ENCODE measurements at regions not wholly inside any gene's neighbourhood (a gene's known extent, or its start where the extent isn't known, plus 50 kb on each side); places are given as distances from the start of the nearest gene placed in this dataset.
"Not testable (repeated sequence)": the region's sequence is repeated elsewhere in the genome, so short reads cannot be mapped to it uniquely, and the experiment has no call there.

- H3K79me1 ChIP-seq (ENCODE audit: low read length); H3K27me3 ChIP-seq (ENCODE audit: insufficient read depth, low read length, poor library complexity); H2BK15ac ChIP-seq (replicated peaks; ENCODE audit: low read depth); H3K4ac ChIP-seq (ENCODE audit: low read depth, low read length); H3K4me3 ChIP-seq (ENCODE audit: low read length); H3K36me3 ChIP-seq (ENCODE audit: control insufficient read depth, insufficient read depth, low read length); H3K23ac ChIP-seq (ENCODE audit: low read length); H3K18ac ChIP-seq (ENCODE audit: low read length); H3K4me1 ChIP-seq (ENCODE audit: control insufficient read depth, low read depth, low read length); H2BK5ac ChIP-seq (ENCODE audit: low read length); H3K56ac ChIP-seq (ENCODE audit: low read length); DNase-seq; H3K79me2 ChIP-seq (ENCODE audit: control insufficient read depth, insufficient read depth, low read length); H2AK5ac ChIP-seq (ENCODE audit: low read length); H3K4me2 ChIP-seq (ENCODE audit: low read length); H4K8ac ChIP-seq (ENCODE audit: low read depth, low read length); H4K5ac ChIP-seq (ENCODE audit: low read length); H3K9ac ChIP-seq (ENCODE audit: low read length); H3K27ac ChIP-seq (ENCODE audit: low read depth, low read length); H2BK120ac ChIP-seq (ENCODE audit: low read depth, low read length): not testable (repeated sequence)
- no CpG with 5 or more reads among the region's 1 CpG for WGBS (ENCODE audit: extremely low coverage, insufficient coverage, low lambda C conversion rate)
Observed at GRCh38 chr2:111406616-111407015, 285.9 kb downstream of the BCL2L11 start.

DNA sequence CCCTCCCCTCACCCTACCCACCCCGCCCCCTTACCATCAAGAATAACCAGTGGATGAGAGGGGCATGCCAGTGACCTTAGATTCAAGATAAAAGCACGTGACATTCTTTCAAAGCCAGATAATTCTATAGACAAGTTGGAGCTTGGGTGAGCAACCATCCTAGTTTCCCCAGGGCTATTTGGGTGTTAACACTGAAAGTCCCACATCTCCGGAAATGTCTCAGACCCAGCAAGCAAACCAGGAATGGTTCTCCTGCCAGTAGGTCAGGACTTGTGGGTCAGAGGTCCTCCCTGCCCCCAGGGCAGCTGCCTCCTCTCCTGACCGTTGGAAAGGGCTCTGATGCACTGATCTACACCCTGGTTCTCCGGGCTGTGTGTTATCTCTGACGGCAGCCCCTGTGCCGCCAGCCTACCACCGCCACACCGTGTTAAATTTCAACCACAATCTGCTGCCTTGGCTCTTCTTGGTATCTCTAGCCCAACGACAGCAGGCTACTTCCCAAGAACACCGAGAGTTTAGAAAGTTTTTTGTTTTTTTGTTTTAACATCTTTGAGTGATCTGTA, 287.0 kb downstream of the BCL2L11 start:
- not testable (repeated sequence) for H3K56ac ChIP-seq (ENCODE audit: low read length); H3K27me3 ChIP-seq (ENCODE audit: insufficient read depth, low read length, poor library complexity); H2BK15ac ChIP-seq (replicated peaks; ENCODE audit: low read depth); H3K79me2 ChIP-seq (ENCODE audit: control insufficient read depth, insufficient read depth, low read length); H4K8ac ChIP-seq (ENCODE audit: low read depth, low read length); H2BK120ac ChIP-seq (ENCODE audit: low read depth, low read length); H3K4ac ChIP-seq (ENCODE audit: low read depth, low read length); H3K9ac ChIP-seq (ENCODE audit: low read length); H3K18ac ChIP-seq (ENCODE audit: low read length); H3K23ac ChIP-seq (ENCODE audit: low read length); H3K79me1 ChIP-seq (ENCODE audit: low read length); H3K4me3 ChIP-seq (ENCODE audit: low read length); H2AK5ac ChIP-seq (ENCODE audit: low read length); H3K27ac ChIP-seq (ENCODE audit: low read depth, low read length); H3K36me3 ChIP-seq (ENCODE audit: control insufficient read depth, insufficient read depth, low read length); H3K4me2 ChIP-seq (ENCODE audit: low read length); H3K4me1 ChIP-seq (ENCODE audit: control insufficient read depth, low read depth, low read length); DNase-seq; H2BK5ac ChIP-seq (ENCODE audit: low read length); H4K5ac ChIP-seq (ENCODE audit: low read length)
- WGBS (ENCODE audit: extremely low coverage, insufficient coverage, low lambda C conversion rate) = no CpG with 5 or more reads among the region's 11 CpGs

GRCh38 chr2:111410868-111411406, 290.2 kb downstream of the BCL2L11 start:
- not testable (repeated sequence) for H4K8ac ChIP-seq (ENCODE audit: low read depth, low read length); H3K4me1 ChIP-seq (ENCODE audit: control insufficient read depth, low read depth, low read length); H3K4me2 ChIP-seq (ENCODE audit: low read length); H3K56ac ChIP-seq (ENCODE audit: low read length); DNase-seq; H3K18ac ChIP-seq (ENCODE audit: low read length); H4K5ac ChIP-seq (ENCODE audit: low read length); H3K79me2 ChIP-seq (ENCODE audit: control insufficient read depth, insufficient read depth, low read length); H3K27ac ChIP-seq (ENCODE audit: low read depth, low read length); H2BK5ac ChIP-seq (ENCODE audit: low read length); H3K4ac ChIP-seq (ENCODE audit: low read depth, low read length); H3K79me1 ChIP-seq (ENCODE audit: low read length); H3K4me3 ChIP-seq (ENCODE audit: low read length); H2AK5ac ChIP-seq (ENCODE audit: low read length); H3K23ac ChIP-seq (ENCODE audit: low read length); H3K36me3 ChIP-seq (ENCODE audit: control insufficient read depth, insufficient read depth, low read length); H3K9ac ChIP-seq (ENCODE audit: low read length); H2BK120ac ChIP-seq (ENCODE audit: low read depth, low read length); H3K27me3 ChIP-seq (ENCODE audit: insufficient read depth, low read length, poor library complexity); H2BK15ac ChIP-seq (replicated peaks; ENCODE audit: low read depth)
- no CpG with 5 or more reads among the region's 10 CpGs for WGBS (ENCODE audit: extremely low coverage, insufficient coverage, low lambda C conversion rate)

DNA sequence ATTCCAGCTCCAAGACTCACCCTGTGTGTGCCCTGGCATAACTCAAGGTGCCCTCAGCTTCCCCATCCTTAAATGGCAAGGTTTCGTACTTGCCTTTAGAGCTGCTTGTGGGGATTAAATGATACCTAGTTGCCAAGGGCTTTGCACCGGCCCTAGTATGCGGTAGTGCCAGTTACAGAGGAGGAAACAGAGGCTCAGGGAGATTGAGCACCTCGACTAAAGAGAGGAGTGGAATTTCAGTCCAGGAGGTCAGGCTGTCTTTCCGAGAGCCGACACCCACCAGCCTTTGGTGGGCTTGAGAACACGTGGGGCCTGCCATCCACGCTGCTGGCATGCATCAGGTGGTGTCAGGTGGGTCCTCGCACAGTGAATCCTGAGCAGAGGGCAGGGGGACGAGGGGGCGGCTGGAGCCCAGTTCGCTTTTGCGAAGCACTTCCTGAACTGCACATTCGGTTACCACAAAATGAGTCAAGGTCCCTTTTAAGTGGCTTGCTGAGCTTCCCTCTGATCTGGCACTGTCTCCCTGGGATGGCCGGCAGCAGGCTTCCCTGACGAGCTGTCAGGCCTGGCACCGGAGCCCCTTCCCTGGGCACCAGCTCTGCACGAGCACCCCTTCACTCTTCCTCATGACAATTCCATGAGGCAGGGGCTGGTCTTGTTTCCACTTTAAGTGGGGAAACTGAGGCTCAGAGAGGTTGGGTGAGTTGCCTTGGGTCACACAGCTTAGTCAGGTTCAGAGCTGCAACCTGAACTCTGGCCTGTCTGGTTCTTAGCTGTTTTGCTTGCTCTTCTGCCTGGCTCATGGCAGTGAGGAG, 291.4 kb downstream of the BCL2L11 start:
- not testable (repeated sequence) for H3K27ac ChIP-seq (ENCODE audit: low read depth, low read length); DNase-seq; H3K18ac ChIP-seq (ENCODE audit: low read length); H3K79me2 ChIP-seq (ENCODE audit: control insufficient read depth, insufficient read depth, low read length); H3K23ac ChIP-seq (ENCODE audit: low read length); H3K4me2 ChIP-seq (ENCODE audit: low read length); H3K56ac ChIP-seq (ENCODE audit: low read length); H3K79me1 ChIP-seq (ENCODE audit: low read length); H3K4me1 ChIP-seq (ENCODE audit: control insufficient read depth, low read depth, low read length); H3K27me3 ChIP-seq (ENCODE audit: insufficient read depth, low read length, poor library complexity); H4K5ac ChIP-seq (ENCODE audit: low read length); H3K4me3 ChIP-seq (ENCODE audit: low read length); H2AK5ac ChIP-seq (ENCODE audit: low read length); H2BK15ac ChIP-seq (replicated peaks; ENCODE audit: low read depth); H2BK120ac ChIP-seq (ENCODE audit: low read depth, low read length); H2BK5ac ChIP-seq (ENCODE audit: low read length); H3K36me3 ChIP-seq (ENCODE audit: control insufficient read depth, insufficient read depth, low read length); H4K8ac ChIP-seq (ENCODE audit: low read depth, low read length); H3K4ac ChIP-seq (ENCODE audit: low read depth, low read length); H3K9ac ChIP-seq (ENCODE audit: low read length)
- WGBS (ENCODE audit: extremely low coverage, insufficient coverage, low lambda C conversion rate) = no CpG with 5 or more reads among the region's 18 CpGs

DNA sequence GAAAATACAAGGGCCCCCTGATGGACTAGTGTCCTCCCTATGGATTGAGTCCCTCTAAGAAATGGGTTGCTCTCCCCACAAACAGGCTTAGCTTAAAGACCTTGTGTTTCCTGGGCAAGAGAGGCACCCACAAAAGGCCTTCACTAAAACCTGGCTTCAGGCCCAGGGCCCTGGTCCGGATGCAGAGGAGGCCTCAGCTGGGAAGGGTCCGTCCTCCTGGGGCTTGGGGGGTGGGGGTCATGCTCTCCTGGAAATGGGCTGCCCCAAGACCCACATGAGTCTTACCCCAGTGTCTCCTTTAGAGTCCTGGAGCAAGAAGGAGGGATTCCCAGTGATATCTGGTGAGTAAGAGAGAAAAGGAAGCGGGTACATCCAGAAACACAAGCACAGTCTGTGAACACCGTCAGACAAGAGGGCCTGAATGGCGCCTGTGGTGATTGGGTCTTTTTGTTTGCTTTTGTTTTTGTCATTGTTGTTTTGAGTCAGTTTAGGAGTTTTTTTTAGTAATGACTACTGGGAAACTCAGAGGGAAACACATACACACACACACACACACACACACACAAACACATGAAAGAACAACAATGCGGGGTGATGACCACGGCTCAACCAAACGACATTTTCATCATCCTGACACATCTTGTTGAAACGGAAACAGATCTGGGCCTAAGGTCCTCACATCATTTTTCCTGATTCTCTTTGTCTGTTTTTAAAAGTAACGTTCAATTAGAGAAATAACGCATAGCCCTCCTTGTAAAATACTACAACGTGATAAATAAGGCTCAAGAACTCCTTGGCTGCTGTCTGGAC, 292.3 kb downstream of the BCL2L11 start:
- H3K79me1 ChIP-seq (ENCODE audit: low read length); H3K27ac ChIP-seq (ENCODE audit: low read depth, low read length); H3K56ac ChIP-seq (ENCODE audit: low read length); DNase-seq; H2BK15ac ChIP-seq (replicated peaks; ENCODE audit: low read depth); H2BK120ac ChIP-seq (ENCODE audit: low read depth, low read length); H4K5ac ChIP-seq (ENCODE audit: low read length); H3K9ac ChIP-seq (ENCODE audit: low read length); H3K27me3 ChIP-seq (ENCODE audit: insufficient read depth, low read length, poor library complexity); H3K36me3 ChIP-seq (ENCODE audit: control insufficient read depth, insufficient read depth, low read length); H2BK5ac ChIP-seq (ENCODE audit: low read length); H3K4me2 ChIP-seq (ENCODE audit: low read length); H2AK5ac ChIP-seq (ENCODE audit: low read length); H3K23ac ChIP-seq (ENCODE audit: low read length); H3K4me3 ChIP-seq (ENCODE audit: low read length); H3K4me1 ChIP-seq (ENCODE audit: control insufficient read depth, low read depth, low read length); H4K8ac ChIP-seq (ENCODE audit: low read depth, low read length); H3K4ac ChIP-seq (ENCODE audit: low read depth, low read length); H3K79me2 ChIP-seq (ENCODE audit: control insufficient read depth, insufficient read depth, low read length); H3K18ac ChIP-seq (ENCODE audit: low read length): not testable (repeated sequence)
- no CpG with 5 or more reads among the region's 12 CpGs for WGBS (ENCODE audit: extremely low coverage, insufficient coverage, low lambda C conversion rate)
